Endothelial cell (in vitro differentiated cells): ENCODE measurements at regions not wholly inside any gene's neighbourhood (a gene's known extent, or its start where the extent isn't known, plus 50 kb on each side); places are given as distances from the start of the nearest gene placed in this dataset.

ENCODE experiments used
- DNase-seq: peaks from one replicate; pipeline ENCODE4 v3.0.0; 2021; ENCODE audit warnings: low spot score
- H3K27ac Mint-ChIP-seq: one replicate; pipeline ENCODE4 v1.8.0; 2021; ENCODE audit warnings: mixed read lengths, inconsistent platforms; ENCODE audit not compliant: unreplicated experiment
- H3K27me3 Mint-ChIP-seq: one replicate; pipeline ENCODE4 v1.8.0; 2021; ENCODE audit warnings: mild to moderate bottlenecking, moderate library complexity, mixed read lengths, inconsistent platforms; ENCODE audit not compliant: unreplicated experiment
- H3K36me3 Mint-ChIP-seq: one replicate; pipeline ENCODE4 v1.8.0; 2021; ENCODE audit warnings: mild to moderate bottlenecking, low read depth, mixed read lengths, inconsistent platforms; ENCODE audit not compliant: unreplicated experiment
- H3K4me1 Mint-ChIP-seq: one replicate; pipeline ENCODE4 v1.8.0; 2021; ENCODE audit warnings: mild to moderate bottlenecking, mixed read lengths, inconsistent platforms; ENCODE audit not compliant: unreplicated experiment
- H3K4me3 Mint-ChIP-seq: one replicate; pipeline ENCODE4 v1.8.0; 2021; ENCODE audit warnings: mild to moderate bottlenecking, mixed read lengths, inconsistent platforms; ENCODE audit not compliant: unreplicated experiment
- H3K9me3 Mint-ChIP-seq: one replicate; pipeline ENCODE4 v1.8.0; 2021; ENCODE audit warnings: mixed read lengths, inconsistent platforms; ENCODE audit not compliant: unreplicated experiment
- CTCF ChIP-seq: fragments of 200-600 bp; sonication (generic); IDR thresholded peaks from one replicate; pipeline ENCODE4 v1.5.0; 2021; ENCODE audit warnings: antibody characterized with exemption; ENCODE audit not compliant: unreplicated experiment

- Mint-ChIP-seq H3K4me1 (peaks cover 3% of the 10 kb centered on the region), H3K36me3 (no peaks in the 10 kb centered on the region), H3K27ac (no peak overlapping the region), H3K4me3 (no peak overlapping the region), H3K9me3 (no peaks in the 10 kb centered on the region), H3K27me3 (no peaks in the 10 kb centered on the region)
- TF ChIP-seq CTCF, result no peak
- DNase-seq, result no peak
Measured at GRCh38 chr2:15795426-15795825, 144.9 kb upstream of the MYCN start.

DNA sequence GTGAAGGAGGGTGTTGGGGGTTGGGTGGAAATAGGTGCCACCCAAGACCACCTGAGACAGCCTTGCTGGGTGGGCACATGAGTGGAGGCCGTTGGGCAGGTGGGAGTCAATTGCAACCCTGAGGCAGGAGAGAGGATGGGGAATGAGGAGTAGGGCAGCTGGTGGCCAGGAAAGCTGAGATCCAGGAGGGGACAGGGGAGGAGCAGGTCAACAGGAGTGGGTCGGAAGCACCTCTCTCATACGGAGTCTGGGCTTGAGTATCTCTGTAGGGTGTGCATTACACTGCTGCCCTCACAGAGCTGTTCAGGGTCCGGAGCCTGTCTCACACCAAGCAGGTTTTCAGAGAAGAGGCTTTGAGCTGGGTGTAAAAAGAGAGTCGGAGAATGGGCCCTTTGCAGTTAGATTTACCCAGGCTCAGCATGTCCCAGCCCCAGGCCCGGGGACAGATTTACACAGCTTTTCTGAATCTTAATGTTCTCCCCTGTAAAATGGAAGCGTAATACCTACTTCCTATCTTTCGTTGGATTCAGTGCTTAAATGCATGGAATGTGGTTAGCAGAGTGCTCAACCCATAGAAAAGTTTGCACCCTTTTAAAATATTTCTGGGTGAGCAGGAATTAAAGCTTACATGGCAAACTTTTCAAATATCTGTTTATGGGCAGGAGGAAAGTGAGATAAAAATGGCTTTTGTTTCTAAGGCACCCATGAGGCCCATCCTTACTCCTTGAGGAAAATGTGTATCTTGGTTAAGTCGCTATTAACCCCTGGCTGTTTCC, 144.0 kb upstream of the MYCN start:
- H3K4me1 Mint-ChIP-seq, result peaks cover 3% of the 10 kb centered on the region
- H3K27ac Mint-ChIP-seq, result no peak overlapping the region
- no peak overlapping the region for H3K4me3 Mint-ChIP-seq
- no peak for DNase-seq
- H3K27me3 Mint-ChIP-seq, result no peaks in the 10 kb centered on the region
- H3K36me3 Mint-ChIP-seq, result no peaks in the 10 kb centered on the region
- H3K9me3 Mint-ChIP-seq, result no peaks in the 10 kb centered on the region
- no peak for TF ChIP-seq CTCF

- H3K27me3 Mint-ChIP-seq, result no peaks in the 10 kb centered on the region
- DNase-seq, result no peak
- no peak for TF ChIP-seq CTCF
- H3K4me3 Mint-ChIP-seq, result no peak overlapping the region
- no peaks in the 10 kb centered on the region for H3K9me3 Mint-ChIP-seq
- no peak overlapping the region for H3K27ac Mint-ChIP-seq
- peaks cover 3% of the 10 kb centered on the region for H3K4me1 Mint-ChIP-seq
- H3K36me3 Mint-ChIP-seq, result no peaks in the 10 kb centered on the region
Measured at GRCh38 chr2:15797231-15797938, 143.0 kb upstream of the MYCN start.

DNA sequence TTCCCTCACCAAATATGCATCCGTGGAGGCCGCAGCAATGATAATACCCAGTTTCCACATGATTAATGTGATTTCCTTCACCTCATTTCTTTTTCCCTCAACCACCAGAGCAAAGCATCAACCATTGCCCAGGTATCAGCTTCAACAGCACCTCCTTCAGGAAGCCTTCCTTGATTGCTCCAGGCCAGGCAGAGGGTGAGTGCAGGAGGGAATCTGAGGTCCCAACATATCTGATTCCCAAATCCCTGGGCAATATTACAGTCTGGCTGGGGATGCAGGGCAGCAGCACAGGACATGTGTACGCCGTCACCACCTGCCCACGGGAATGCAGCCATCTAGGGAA, 142.4 kb upstream of the MYCN start:
- Mint-ChIP-seq H3K27ac (no peak overlapping the region), H3K4me3 (no peak overlapping the region), H3K9me3 (no peaks in the 10 kb centered on the region), H3K27me3 (no peaks in the 10 kb centered on the region), H3K36me3 (no peaks in the 10 kb centered on the region), H3K4me1 (peaks cover 4% of the 10 kb centered on the region)
- no peak for TF ChIP-seq CTCF
- no peak for DNase-seq
